ENCODE measurements at regions not wholly inside any gene's neighbourhood (a gene's known extent, or its start where the extent isn't known, plus 50 kb on each side); places are given as distances from the start of the nearest gene placed in this dataset.

GRCh38 chr12:72162875-72163274 lies 109.3 kb upstream of the TRHDE start:
- Histone ChIP-seq H3K27me3 (ENCODE audit: insufficient read depth, low read length) (no peaks in the 10 kb centered on the region), H3T11ph (ENCODE audit: low read length) (no peak overlapping the region), H3K14ac (ENCODE audit: insufficient read depth, low read length) (no peak overlapping the region), H3K9ac (ENCODE audit: extremely low read depth, insufficient read length, low read length) (no peak overlapping the region), H2AK5ac (ENCODE audit: insufficient read length, low read length) (no peak overlapping the region), H3K4ac (ENCODE audit: low read depth, low read length) (no peak overlapping the region), H4K5ac (ENCODE audit: insufficient read length, low read depth, low read length) (no peak overlapping the region), H3K9me3 (ENCODE audit: control insufficient read depth, low read depth, low read length) (no peaks in the 10 kb centered on the region), H3K23ac (ENCODE audit: insufficient read length, low read depth, low read length) (no peak overlapping the region), H3K4me1 (ENCODE audit: insufficient read depth, low read length) (no peaks in the 10 kb centered on the region), H2AFZ (ENCODE audit: low read length) (no peak overlapping the region), H4K20me1 (ENCODE audit: control insufficient read depth, insufficient read depth, insufficient read length) (no peaks in the 10 kb centered on the region), H4K91ac (ENCODE audit: insufficient read length, low read depth, low read length) (no peak overlapping the region), H4K8ac (replicated peaks; ENCODE audit: insufficient read length, low read depth, low read length) (no peak overlapping the region), H3K27ac (ENCODE audit: insufficient read length, low read depth, low read length) (no peak overlapping the region), H2BK5ac (ENCODE audit: insufficient read length, low read length) (no peak overlapping the region), H3K56ac (ENCODE audit: insufficient read length, low read depth, low read length) (no peak overlapping the region), H3K23me2 (ENCODE audit: insufficient read length, low read depth, low read length, poor library complexity, severe bottlenecking) (no peaks in the 10 kb centered on the region), H3K18ac (ENCODE audit: insufficient read length, low read depth, low read length) (no peak overlapping the region), H3K79me2 (ENCODE audit: insufficient read depth, low read length) (no peaks in the 10 kb centered on the region), H3K79me1 (ENCODE audit: insufficient read depth, low read depth, low read length, poor library complexity, severe bottlenecking) (no peaks in the 10 kb centered on the region), H2BK15ac (ENCODE audit: low read depth, low read length) (no peak overlapping the region), H2BK120ac (ENCODE audit: low read depth, low read length, poor library complexity, severe bottlenecking) (no peak overlapping the region), H3K4me2 (ENCODE audit: insufficient read depth, insufficient read length, low read length) (no peak overlapping the region), H2BK20ac (ENCODE audit: low read depth, low read length, poor library complexity, severe bottlenecking) (no peak overlapping the region), H2BK12ac (ENCODE audit: insufficient read length, low read depth, low read length) (no peak overlapping the region)
- no peak for DNase-seq
- peaks cover 7 to 11% of the 10 kb centered on the region in 2 experiments for H3K4me1 Mint-ChIP-seq
- no CpG with 5 or more reads among the region's 2 CpGs for WGBS (ENCODE audit: extremely low coverage, insufficient read length, low lambda C conversion rate)
- H3K36me3 Mint-ChIP-seq (ENCODE audit: insufficient read depth in 1 of 3, low read depth in 3 of 3): no peaks in the 10 kb centered on the region
- TF ChIP-seq, protein P1, sequence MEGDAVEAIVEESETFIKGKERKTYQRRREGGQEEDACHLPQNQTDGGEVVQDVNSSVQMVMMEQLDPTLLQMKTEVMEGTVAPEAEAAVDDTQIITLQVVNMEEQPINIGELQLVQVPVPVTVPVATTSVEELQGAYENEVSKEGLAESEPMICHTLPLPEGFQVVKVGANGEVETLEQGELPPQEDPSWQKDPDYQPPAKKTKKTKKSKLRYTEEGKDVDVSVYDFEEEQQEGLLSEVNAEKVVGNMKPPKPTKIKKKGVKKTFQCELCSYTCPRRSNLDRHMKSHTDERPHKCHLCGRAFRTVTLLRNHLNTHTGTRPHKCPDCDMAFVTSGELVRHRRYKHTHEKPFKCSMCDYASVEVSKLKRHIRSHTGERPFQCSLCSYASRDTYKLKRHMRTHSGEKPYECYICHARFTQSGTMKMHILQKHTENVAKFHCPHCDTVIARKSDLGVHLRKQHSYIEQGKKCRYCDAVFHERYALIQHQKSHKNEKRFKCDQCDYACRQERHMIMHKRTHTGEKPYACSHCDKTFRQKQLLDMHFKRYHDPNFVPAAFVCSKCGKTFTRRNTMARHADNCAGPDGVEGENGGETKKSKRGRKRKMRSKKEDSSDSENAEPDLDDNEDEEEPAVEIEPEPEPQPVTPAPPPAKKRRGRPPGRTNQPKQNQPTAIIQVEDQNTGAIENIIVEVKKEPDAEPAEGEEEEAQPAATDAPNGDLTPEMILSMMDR (conservative IDR thresholded peaks at IDR 0.05): no peak
- H3K9me3 Mint-ChIP-seq: no peaks in the 10 kb centered on the region
- H3K27ac Mint-ChIP-seq: no peak overlapping the region
- no peak overlapping the region for H3K4me3 Mint-ChIP-seq
- no peaks in the 10 kb centered on the region for H3K27me3 Mint-ChIP-seq (ENCODE audit: low read depth)

Measured in H9 (cell line).